ENCODE measurements at regions not wholly inside any gene's neighbourhood (a gene's known extent, or its start where the extent isn't known, plus 50 kb on each side); places are given as distances from the start of the nearest gene placed in this dataset.

DNA sequence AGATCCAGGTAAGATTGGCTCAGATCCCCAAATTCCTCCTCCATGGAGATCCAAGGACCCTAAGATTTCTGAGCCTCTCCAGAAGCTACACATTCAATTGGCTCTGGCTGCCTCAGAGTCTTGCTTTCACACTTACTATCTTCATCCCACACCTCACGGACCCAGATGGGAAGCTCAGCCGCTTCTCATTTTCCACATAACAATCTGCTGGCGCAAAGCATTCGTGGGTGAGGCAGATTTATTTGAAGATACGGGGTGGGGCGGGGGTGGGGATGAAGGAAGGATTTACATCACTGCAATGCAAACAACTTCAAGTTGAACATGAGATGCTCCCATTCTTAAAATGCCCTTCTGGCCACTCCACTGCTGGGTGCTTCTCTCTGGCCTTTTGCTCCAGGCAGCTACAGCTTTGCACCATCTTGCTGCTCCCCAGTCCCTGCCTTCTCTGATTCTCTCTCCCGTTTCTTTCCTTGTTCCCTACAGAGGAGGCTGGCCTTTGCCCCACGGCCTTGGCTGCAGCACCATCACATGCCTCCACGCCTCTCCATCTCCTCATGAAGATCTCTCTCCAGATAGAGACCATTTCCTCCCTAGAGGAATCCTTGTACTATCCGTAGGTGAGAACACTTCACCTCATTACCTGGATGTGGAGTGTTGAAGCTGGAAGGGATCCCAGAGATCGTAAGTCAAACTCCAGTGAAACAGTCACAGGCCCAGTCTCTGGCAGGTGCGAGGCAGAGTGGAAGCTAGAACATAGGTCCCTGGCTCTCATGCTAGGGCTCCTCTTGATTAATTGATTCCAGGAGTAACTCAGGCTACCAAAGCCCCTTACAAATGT is 175.9 kb downstream of the RPLP1 start:
- no peak for DNase-seq

DNA sequence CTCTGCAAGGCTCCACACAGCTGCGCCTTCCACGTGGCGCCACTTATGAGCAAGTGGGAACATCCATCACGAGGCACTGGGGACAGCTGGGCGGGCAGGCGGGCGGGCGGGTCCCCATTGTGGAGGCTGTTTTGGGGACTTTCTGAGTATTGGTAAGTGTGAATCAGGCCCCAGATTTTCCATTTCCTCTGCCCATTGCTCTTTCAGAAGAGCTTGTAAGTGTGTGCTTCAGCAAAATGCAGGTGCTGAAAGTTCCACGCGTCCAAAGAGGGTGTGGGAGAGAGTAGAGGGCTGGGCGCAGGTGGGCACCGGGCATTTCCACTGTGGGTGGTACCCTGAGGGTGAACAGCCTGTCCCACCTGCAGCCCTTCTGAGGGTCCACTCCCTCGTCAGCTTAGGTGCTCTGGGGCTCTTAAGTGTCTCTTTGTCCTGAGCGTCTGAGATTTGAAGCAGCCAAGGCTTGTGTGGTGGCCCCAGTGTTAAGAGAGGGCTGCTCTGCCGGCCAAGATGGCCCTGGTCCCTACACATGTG is 177.1 kb downstream of the RPLP1 start:
- DNase-seq: no peak

DNA sequence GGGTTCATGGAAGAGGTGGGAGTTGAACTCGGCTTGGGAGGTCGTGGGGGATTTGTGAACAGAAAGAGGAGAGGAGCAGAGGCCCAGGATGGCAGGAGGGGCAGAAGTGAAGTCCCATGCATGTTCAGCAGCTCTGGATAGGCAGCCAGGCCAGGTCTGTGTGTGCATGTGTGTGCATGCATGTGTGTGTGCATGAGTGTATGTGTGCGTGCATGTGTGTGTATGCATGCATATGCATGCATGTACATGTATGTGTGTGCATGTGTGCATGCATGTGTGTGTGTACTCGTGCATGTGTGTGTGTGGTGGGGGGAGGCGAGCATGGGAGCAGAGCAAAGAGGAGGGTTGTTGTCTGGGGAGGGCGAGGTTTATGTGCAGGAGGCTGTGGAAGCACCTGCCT is 178.4 kb downstream of the RPLP1 start:
- no peak for DNase-seq

DNA sequence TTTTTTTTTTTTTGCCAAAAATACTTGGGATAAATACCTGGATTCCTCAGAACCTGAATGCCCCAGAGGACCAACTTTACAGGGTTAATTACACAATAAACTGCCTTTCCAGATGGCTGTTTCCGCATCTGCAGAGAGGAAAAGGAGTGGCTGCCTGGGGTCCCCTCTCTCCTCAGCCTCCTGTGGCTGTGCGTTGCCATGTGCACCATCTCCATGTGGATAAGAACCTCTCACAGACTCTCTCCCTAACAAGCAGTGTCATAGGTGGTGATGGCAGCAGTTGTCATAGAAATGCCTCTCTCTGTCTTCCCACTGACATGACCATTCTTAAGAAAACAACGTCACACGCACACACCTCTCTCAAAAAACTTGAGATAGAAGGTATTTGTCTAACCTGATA is 179.4 kb downstream of the RPLP1 start:
- DNase-seq: peak; percentile 91

GRCh38 chr15:69634860-69635259 is 182.2 kb downstream of the RPLP1 start:
- DNase-seq: no peak

DNA sequence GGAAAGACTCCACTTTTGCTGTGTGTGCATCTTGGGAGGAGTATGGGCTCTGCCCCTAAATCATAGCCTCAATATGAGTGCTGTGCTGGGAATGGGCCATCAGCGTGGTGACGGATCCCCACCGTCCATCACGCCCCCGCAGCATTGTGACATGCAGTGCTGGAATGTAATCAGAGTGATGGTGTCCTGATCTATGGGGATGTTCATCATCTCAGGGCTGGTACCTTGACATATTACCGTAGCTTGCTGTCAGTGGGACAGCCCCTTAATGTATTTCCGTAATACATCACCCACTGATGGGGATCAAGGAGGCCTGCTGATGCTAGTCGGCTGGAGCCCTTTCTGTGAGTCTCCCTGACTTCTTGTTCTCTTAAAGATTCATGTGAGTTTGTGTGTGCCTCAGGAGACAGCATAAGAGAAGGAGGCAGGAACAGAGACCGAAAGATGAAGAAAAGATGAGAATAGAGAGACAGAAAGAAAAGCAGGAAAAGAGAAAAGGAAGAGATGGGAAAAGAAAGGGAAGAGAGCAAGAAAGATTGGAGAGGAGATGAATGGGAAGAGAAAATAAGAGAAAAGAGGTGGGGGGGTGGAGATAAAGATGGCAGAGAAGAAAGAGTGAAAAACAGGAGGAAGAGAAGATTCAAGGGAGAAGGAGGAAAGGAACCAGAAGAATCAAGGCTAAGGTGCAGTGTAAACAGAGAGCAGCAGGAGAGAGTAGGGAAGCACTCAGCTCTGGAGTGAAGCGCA is 183.7 kb downstream of the RPLP1 start:
- no peak for DNase-seq

DNA sequence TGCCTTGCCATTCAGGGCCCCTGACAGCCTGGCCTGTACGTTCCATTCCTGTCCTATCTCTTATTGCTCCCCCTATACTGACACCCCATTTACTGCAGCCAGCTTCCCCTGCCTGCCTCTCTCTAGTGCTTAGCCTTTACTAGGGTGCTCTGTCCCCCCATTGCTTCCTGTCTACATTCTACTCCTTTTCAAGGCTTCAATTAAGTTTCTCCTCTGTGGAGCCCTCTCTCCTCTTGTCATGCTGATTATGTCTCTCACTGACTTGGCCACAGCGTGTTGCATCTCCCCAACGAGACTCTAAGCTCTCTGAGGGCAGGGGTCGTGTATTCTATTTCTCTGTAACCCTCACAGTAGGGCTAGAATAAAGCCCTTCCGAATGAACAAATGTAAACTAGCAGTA is 185.2 kb downstream of the RPLP1 start:
- DNase-seq: no peak

- no peak for DNase-seq
These were observed 190.9 kb downstream of the RPLP1 start for GRCh38 chr15:69643476-69643875.

- no peak for DNase-seq
These were observed 191.4 kb downstream of the RPLP1 start for GRCh38 chr15:69643971-69644370.

GRCh38 chr15:69644876-69645275 is 192.3 kb downstream of the RPLP1 start:
- no peak for DNase-seq

DNA sequence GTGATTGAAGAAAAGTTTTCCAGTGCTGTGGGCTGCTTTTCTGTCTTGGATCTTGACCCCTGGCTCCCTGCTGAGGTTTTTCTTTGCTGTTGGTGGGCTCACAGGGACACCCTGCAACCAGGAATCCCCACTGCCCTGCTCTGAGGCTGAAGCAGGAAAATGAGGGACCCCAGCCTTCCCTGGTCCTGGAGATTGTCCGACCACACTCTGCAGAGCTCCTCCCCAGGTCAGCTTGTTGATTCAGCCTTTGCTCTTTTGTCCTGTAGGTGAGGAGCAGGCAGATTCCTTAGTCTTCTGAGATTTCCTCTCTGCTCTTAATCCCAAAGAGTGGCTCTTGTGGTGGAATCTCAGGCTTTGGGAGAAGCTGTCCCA is 194.5 kb downstream of the RPLP1 start:
- DNase-seq: no peak

- peak; percentile 96 for DNase-seq
These were observed 195.6 kb downstream of the RPLP1 start for GRCh38 chr15:69648212-69648611.

- DNase-seq: peak; percentile 66
These were observed 196.4 kb downstream of the RPLP1 start for GRCh38 chr15:69648775-69649735.

DNA sequence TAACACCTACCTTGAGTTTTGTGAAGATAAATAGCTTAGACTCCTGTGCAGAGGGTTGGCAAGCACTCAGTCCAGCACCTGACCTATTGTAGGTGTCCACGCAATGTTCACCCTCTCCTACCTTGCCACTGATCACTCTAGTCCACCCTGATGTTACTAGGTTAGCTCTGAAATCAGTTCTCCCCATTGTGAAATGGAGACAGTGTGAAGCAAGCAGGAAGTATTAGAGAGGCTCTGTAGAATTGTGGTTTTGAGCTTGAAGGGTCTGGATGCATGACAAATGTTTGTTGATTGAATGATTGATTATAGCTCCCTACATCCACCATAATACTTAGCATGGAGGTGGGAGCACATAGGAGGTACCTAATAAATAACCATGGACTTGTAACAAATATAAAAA is 199.7 kb downstream of the RPLP1 start:
- no peak for DNase-seq

DNA sequence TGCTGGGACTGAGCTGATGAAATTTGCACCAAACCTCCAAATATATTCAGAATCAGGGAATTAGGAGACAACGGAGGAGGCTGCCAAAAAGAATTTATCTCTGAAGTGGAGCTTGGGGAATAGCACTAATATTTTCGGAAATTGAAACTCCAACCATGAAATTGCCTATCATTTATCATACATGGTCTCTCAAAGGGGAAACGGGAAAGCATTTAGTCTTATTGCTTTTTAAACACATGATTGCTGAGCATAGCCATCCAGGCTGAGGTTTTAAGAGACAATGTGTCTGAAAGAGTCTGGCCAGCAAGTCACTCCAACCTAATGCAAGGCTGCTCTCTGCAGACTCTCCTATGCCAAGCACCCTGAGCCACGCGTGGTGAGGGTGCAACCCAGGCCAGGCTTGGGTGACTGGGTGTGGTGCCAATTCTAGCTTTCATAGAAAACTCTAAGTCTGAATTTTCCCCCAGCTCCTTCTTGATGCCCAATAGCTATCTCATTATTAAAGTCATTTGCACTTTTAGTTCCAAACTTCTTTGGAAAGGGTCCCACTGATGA is 200.2 kb downstream of the RPLP1 start:
- no peak for DNase-seq

DNA sequence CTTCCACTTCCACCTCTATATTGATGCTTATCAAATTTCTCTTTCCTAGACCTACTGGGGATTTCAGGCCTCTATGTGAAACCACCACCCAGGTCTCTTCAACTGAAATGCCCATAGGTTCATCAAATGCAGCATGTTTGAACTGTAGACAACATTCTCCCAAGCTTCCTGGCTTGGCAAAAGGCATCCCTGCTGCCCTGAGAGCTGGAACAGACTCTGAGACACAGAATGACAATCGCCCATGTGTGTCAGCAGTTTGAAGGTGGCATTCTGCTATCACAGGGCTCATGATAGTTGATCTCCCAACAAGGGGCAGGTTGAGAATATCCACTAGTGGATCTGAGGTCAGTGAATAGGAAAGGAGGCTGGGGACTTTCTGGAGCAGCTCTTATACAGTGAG is 200.7 kb downstream of the RPLP1 start:
- DNase-seq: no peak

DNA sequence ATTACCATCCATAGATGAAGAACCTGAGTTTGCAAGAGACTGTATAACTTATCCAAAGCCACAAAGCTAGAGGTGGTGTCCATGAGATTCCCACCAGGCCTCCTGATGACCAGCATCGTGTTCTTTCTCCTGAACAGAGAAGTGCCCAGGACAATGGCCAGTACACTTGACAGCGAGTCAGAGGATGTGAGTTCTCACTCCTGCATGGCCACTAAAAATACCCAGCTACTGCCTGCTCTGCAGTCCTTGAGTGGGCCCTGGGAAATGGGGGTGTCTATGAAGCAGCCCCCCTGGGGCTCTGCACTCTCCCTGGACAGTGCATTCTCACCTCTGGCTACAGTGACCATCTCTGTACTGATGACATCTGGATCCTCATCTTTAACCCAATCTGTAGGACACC is 201.2 kb downstream of the RPLP1 start:
- no peak for DNase-seq

- DNase-seq: no peak
These were observed 203.8 kb downstream of the RPLP1 start for GRCh38 chr15:69656271-69657030.

DNA sequence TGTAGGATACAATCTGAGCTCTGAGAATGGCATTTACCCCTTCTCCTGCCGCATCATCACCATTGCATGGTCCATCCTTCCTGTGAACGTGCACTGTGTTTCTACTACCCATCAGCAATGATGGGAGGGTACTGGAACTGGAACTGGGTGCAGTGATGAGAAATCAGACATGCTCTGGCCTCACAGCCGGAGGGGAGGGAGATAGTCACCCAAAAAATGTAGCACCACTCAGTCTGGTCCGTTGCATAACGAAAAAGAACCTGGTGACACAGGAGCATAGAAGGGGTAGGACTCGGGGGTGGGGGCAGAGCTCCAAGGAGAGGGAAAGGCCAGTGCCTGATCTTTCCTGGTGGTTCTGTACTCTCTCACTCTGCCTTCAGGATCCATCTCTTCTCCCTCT is 205.0 kb downstream of the RPLP1 start:
- no peak for DNase-seq

GRCh38 chr15:69658411-69658945 is 205.9 kb downstream of the RPLP1 start:
- no peak for DNase-seq

DNA sequence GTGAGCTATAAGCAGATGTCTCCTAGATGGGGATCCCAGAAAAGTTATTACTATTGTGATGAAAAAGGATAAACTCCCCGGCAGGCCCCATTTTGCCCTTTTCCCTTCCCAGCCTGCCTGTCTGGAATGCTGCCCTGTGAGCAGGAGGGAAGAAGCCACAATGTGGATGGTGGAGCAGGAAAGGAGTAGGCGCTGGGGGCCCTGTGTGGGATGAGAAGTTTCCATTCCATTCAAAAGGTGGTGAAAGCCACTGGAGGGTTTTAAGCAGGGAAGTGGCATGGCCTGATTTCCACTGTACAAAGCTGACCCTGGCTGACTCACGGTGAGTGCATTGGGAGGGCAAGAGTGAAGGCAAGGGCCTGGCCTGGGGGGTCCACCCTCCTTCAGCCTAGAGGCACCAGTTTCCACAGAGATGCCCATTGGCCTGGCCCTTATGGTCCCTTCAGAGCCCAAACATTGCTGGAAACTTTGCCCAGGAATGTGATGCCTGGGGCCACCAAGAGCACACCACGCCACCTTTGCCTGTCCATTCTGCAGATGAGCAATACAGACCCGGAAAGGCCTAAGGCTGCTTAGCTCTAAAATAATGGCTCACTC is 206.9 kb downstream of the RPLP1 start:
- no peak for DNase-seq
